Psoas muscle (tissue), 7 donors: ENCODE measurements at regions not wholly inside any gene's neighbourhood (a gene's known extent, or its start where the extent isn't known, plus 50 kb on each side); places are given as distances from the start of the nearest gene placed in this dataset.

ENCODE experiments used
- ATAC-seq, 4 donors: fragments of 200-7000 bp; cut with Tn5 transposase; one replicate each; pipeline ENCODE4 v1.9.1; 2020; ENCODE audit warnings: moderate library complexity in 3 of 4, mild to moderate bottlenecking in 2 of 4
- DNase-seq, 2 donors: peaks; one replicate each; pipeline ENCODE4 v3.0.0-alpha.2; 2020
- H3K27ac ChIP-seq: fragments of 200-600 bp; one replicate; pipeline ENCODE4 v1.8.0; 2022
- H3K27me3 ChIP-seq, 3 donors: fragments of 200-600 bp in 1 of 3; one replicate each; pipeline versions ENCODE4 v1.6.1 to v1.8.0; 2013 to 2022; ENCODE audit warnings: low read length in 2 of 3, mild to moderate bottlenecking in 2 of 3, moderate library complexity in 1 of 3; ENCODE audit not compliant: insufficient read depth in 3 of 3
- H3K36me3 ChIP-seq, 2 donors: fragments of 200-600 bp in 1 of 2; one replicate each; pipeline versions ENCODE4 v1.6.1 to v1.8.0; 2013 to 2022; ENCODE audit warnings: low read depth in 1 of 2, mild to moderate bottlenecking in 1 of 2, moderate library complexity in 1 of 2; ENCODE audit not compliant: insufficient read depth in 1 of 2
- H3K4me1 ChIP-seq: fragments of 200-600 bp; one replicate; pipeline ENCODE4 v1.8.0; 2022
- H3K4me3 ChIP-seq: fragments of 200-600 bp; one replicate; pipeline ENCODE4 v1.8.0; 2022; ENCODE audit warnings: mild to moderate bottlenecking
- H3K9me3 ChIP-seq: fragments of 200-600 bp; one replicate; pipeline ENCODE4 v1.8.0; 2022
- CTCF ChIP-seq: fragments of 200-600 bp; IDR thresholded peaks from one replicate; pipeline ENCODE4 v1.8.0; 2022; ENCODE audit warnings: antibody characterized with exemption
- WGBS, 3 donors: extraction: QIAGEN DNeasy Blood & Tissue Kit; methylation state at CpG; one replicate each; pipeline versions ENCODE4 v1.1.6 to v1.1.7; 2013; 5-methylcytosine and 5-hydroxymethylcytosine counted together
- intact Hi-C, 2 donors: fragments of 100-400 bp; cut with DNase I; formaldehyde crosslinking; loops; one replicate each; pipeline versions ENCODE4 v1.11.0 to v1.14.2; 2022
- donor health status: healthy with polysubstance abuse.
- donor health status: DM: no; HTN: no; CAD: no; lungs with moderate emphysema.
- donor health status: Bipolar disorder and iron deficiency.
- donor health status: healthy.
- donor health status: DM: yes; HTN: yes; CAD: no.
- donor health status: DM: no; HTN: no; CAD: no.
- donor health status: DM: yes; HTN: yes; CAD: no.

GRCh38 chrX:95841863-95842262 is 842.8 kb upstream of the DIAPH2 start:
- H3K27ac ChIP-seq: no peak overlapping the region
- ATAC-seq (no peak), DNase-seq (no peak)
- H3K27me3 ChIP-seq: no peaks in the 10 kb centered on the region
- no peaks in the 10 kb centered on the region for H3K36me3 ChIP-seq
- H3K4me3 ChIP-seq: no peak overlapping the region
- no peaks in the 10 kb centered on the region for H3K4me1 ChIP-seq
- intact Hi-C loops: no loop called here
- no peaks in the 10 kb centered on the region for H3K9me3 ChIP-seq
- no peak for TF ChIP-seq CTCF

- TF ChIP-seq CTCF: no peak
- 64 to 88% (median 82%) methylated on average over 1 of the region's 1 CpG for whole genome bisulfite sequencing, 3 donors
- ATAC-seq: no peak
These were observed 824.5 kb upstream of the DIAPH2 start for GRCh38 chrX:95860127-95860526.

GRCh38 chrX:95875661-95876060 is 809.0 kb upstream of the DIAPH2 start:
- intact Hi-C loops: no loop called here
- TF ChIP-seq CTCF: no peak
- 80 to 95% (median 84%) methylated on average over 1 of the region's 1 CpG for WGBS, 3 donors
- Histone ChIP-seq H3K27me3 (no peaks in the 10 kb centered on the region), H3K27ac (no peak overlapping the region), H3K4me3 (no peak overlapping the region), H3K36me3 (no peaks in the 10 kb centered on the region), H3K4me1 (no peaks in the 10 kb centered on the region), H3K9me3 (no peaks in the 10 kb centered on the region)
- ATAC-seq (no peak), DNase-seq (no peak)

More at GRCh38 chrX:95860127-95860526, 824.5 kb upstream of the DIAPH2 start:
- Histone ChIP-seq H3K4me1 (no peaks in the 10 kb centered on the region), H3K27ac (no peak overlapping the region), H3K27me3 (no peaks in the 10 kb centered on the region), H3K36me3 (no peaks in the 10 kb centered on the region), H3K4me3 (no peak overlapping the region), H3K9me3 (peaks cover 2% of the 10 kb centered on the region)
- intact Hi-C loops: no loop called here
- DNase-seq: no peak

GRCh38 chrX:95878874-95879273 is 805.8 kb upstream of the DIAPH2 start:
- intact Hi-C loops: no loop called here
- no peak for TF ChIP-seq CTCF
- Histone ChIP-seq H3K27ac (no peak overlapping the region), H3K27me3 (no peaks in the 10 kb centered on the region), H3K9me3 (no peaks in the 10 kb centered on the region), H3K36me3 (no peaks in the 10 kb centered on the region), H3K4me3 (no peak overlapping the region), H3K4me1 (no peaks in the 10 kb centered on the region)
- DNase-seq (no peak), ATAC-seq (no peak)
- WGBS, 3 donors: 41 to 48% (median 48%) methylated on average over 4 of the region's 4 CpGs

GRCh38 chrX:95884186-95884585 is 800.5 kb upstream of the DIAPH2 start:
- intact Hi-C loops: no loop called here
- Histone ChIP-seq H3K4me1 (no peaks in the 10 kb centered on the region), H3K27ac (no peak overlapping the region), H3K27me3 (no peaks in the 10 kb centered on the region), H3K9me3 (no peaks in the 10 kb centered on the region), H3K36me3 (no peaks in the 10 kb centered on the region), H3K4me3 (no peak overlapping the region)
- TF ChIP-seq CTCF: no peak
- ATAC-seq: no peak
- WGBS, 3 donors: 25 to 36% (median 36%) methylated on average over 2 of the region's 2 CpGs
- DNase-seq: no peak
